PC-9 (cell line): ENCODE measurements at regions not wholly inside any gene's neighbourhood (a gene's known extent, or its start where the extent isn't known, plus 50 kb on each side); places are given as distances from the start of the nearest gene placed in this dataset.

ENCODE experiments used
- EZH2 ChIP-seq: fragments of 200-600 bp; sonication (generic); IDR thresholded peaks from 2 replicates; pipeline ENCODE4 v1.8.0; 2017; ENCODE audit warnings: antibody characterized with exemption, low read depth
- TF ChIP-seq, protein P1 (sequence below): fragments of 200-600 bp; sonication (generic); conservative IDR thresholded peaks from 2 replicates; pipeline ENCODE4 v1.6.1; 2017; ENCODE audit warnings: mixed run types, antibody characterized with exemption, mild to moderate bottlenecking, moderate library complexity

DNA sequence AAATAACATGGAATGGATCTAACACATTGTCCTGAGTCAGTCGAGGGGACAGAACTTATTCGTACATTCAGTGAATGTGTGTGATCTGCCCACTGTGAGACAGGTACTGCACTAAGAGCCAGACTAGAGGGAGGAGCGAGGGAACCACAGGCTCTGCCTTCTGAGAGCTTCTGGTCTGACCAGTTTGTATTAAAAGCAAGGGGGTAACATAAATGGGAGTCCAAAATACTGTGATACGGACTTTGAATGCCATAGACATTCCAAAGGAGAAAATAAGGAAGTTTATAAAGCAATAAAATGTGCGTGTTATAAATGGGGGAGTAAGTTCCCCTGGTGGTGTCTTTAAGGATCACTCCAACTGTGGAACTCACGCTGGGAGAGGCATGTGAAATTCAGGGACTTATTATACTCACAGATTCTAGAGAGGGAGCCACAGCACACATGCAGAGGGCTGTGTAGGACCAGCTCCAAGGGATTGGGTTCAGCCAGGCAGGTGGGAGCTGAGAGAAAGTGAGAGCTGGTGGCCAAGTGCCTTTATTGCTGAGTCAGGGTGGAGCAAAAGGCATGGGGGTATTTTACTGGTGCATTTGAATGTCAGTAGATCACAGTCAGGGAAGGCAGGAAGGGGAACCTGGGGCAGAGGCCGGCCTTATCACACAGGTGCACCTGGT lies 186.5 kb upstream of the WWC1 start:
- TF ChIP-seq, protein P1, sequence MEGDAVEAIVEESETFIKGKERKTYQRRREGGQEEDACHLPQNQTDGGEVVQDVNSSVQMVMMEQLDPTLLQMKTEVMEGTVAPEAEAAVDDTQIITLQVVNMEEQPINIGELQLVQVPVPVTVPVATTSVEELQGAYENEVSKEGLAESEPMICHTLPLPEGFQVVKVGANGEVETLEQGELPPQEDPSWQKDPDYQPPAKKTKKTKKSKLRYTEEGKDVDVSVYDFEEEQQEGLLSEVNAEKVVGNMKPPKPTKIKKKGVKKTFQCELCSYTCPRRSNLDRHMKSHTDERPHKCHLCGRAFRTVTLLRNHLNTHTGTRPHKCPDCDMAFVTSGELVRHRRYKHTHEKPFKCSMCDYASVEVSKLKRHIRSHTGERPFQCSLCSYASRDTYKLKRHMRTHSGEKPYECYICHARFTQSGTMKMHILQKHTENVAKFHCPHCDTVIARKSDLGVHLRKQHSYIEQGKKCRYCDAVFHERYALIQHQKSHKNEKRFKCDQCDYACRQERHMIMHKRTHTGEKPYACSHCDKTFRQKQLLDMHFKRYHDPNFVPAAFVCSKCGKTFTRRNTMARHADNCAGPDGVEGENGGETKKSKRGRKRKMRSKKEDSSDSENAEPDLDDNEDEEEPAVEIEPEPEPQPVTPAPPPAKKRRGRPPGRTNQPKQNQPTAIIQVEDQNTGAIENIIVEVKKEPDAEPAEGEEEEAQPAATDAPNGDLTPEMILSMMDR, result no peak
- no peak for TF ChIP-seq EZH2
